ENCODE measurements at regions not wholly inside any gene's neighbourhood (a gene's known extent, or its start where the extent isn't known, plus 50 kb on each side); places are given as distances from the start of the nearest gene placed in this dataset.
"Not testable (repeated sequence)": the region's sequence is repeated elsewhere in the genome, so short reads cannot be mapped to it uniquely, and the experiment has no call there.

DNA sequence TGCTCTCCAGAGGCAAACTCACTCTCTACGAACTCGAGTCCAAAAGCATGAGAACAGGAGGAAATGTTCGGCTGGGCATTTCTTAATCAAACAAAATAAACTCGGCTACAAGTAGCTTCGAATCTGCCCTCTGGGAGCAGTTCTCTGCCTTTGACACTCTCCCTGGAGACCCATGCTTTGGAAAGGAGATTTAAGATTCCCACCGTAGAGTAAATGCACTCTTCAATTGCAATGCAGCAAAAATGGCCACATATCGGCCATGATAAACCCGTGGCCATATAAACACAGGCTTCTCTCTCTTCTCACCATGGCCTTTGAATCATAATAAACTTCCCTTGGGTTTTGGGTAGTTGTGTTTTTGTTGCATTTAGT is 215.4 kb downstream of the TOMM20 start:
- Mint-ChIP-seq H3K36me3 (no peaks in the 10 kb centered on the region), H3K4me1 (peaks cover 45% of the 10 kb centered on the region), H3K4me3 (no peak overlapping the region), H3K9me3 (no peaks in the 10 kb centered on the region), H3K27ac (no peak overlapping the region)
- DNase-seq (ENCODE audit: low spot score in 2 of 2): no peak
- ATAC-seq: no peak

DNA sequence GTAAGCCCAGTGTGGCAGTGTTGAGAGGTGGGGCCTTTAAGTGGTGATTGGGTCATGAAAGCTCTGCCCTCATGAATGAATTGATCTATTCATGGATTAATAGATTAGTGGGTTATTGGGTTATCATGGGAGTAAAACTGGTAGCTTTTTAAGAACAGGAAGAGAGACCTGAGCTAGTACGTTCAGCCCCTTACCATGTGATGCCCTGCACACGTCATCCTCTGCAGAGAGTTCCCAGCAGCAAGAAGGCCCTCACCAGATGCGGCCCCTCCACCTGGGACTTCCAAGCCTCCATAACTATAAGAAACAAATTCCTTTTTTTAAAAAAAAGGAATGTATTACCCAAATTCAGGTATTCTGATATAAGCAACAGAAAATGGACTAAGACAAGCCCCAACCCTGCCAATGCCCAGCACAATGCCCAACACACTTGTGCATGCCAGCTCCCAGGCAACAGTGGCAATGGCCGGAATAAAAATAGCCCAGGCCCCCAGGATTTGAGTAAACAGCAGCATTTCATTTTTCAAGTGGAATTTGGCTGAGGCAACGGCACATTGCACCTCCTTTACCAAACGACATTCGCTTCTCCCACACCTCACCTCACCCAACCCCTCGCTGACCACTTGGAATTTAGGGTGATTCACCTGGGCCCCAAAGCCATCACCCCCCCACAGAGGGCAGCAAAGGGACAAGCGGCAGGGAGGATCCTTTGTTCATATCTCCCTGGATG is 215.9 kb downstream of the TOMM20 start:
- Mint-ChIP-seq H3K27ac (peak overlapping the region; percentile 77), H3K9me3 (no peaks in the 10 kb centered on the region), H3K4me3 (peak overlapping the region; percentile 15), H3K36me3 (no peaks in the 10 kb centered on the region), H3K4me1 (peaks cover 45% of the 10 kb centered on the region)
- no peak for DNase-seq (ENCODE audit: low spot score in 2 of 2)
- no peak for ATAC-seq

DNA sequence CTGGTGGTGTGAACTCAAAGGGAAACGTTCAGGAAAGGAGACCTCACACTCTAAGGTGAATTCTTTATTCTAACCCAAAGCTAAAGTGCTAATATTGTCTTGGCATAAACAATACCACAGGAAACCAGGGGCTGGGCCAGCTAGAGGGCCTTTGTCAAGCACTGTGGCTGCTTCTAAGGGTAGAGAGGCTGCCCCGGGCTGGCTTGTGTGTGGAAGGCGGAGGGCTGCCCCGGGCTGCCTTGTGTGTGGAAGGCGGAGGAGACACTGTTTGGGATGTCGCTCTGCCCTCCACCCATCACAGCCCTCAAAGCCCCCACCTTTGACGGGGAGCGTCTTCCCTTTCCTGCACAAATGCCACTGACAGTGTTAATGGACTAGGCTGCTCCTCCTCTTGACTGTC is 216.8 kb downstream of the TOMM20 start:
- H3K9me3 Mint-ChIP-seq: no peaks in the 10 kb centered on the region
- peak overlapping the region; percentile 15 for H3K4me3 Mint-ChIP-seq
- H3K4me1 Mint-ChIP-seq: peaks cover 45% of the 10 kb centered on the region
- peak overlapping the region; percentile 77 for H3K27ac Mint-ChIP-seq
- DNase-seq (ENCODE audit: low spot score in 2 of 2) (no peak), ATAC-seq (peak; percentile 71)
- H3K36me3 Mint-ChIP-seq: no peaks in the 10 kb centered on the region

DNA sequence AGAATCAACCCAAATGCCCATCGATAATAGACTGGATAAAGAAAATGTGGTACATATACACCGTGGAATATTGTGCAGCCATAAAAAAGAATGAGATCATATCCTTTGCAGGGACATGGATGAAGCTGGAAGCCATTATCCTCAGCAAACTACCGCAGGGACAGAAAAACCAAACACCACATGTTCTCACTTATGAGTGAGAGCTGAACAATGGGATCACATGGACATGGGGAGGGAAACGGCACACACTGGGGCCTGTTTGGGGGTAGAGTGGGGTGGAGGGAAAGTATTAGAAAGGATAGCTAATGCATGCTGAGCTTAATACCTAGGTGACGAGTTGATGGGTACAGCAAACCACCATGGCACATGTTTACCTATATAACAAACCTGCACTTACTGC is 217.5 kb downstream of the TOMM20 start:
- not testable (repeated sequence) for ATAC-seq

DNA sequence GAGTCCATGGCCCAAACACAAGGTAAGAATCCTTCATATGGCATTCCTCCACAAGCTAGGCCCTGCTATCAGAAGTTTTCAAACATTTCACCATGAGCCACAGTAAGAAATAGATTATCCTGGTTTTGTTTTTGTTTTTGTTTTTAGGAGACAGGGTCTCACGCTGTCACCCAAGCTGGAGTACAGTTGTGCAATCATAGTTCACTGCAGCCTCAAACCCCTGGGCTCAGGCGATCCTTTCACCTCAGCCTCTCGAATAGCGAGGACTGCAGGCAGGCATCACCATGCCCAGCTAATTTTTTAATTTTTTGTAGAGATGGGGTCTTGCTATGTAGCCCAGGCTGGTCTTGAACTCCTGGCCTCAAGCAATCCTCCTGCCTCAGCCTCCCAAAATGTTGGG is 218.8 kb downstream of the TOMM20 start:
- Mint-ChIP-seq H3K9me3 (no peaks in the 10 kb centered on the region), H3K4me1 (peaks cover 45% of the 10 kb centered on the region), H3K4me3 (no peak overlapping the region), H3K36me3 (no peaks in the 10 kb centered on the region), H3K27ac (no peak overlapping the region)
- no peak for ATAC-seq
- DNase-seq (ENCODE audit: low spot score in 2 of 2): no peak

More for the DNA sequence above, 217.5 kb downstream of the TOMM20 start:
- H3K27ac Mint-ChIP-seq: peak overlapping the region; percentile 77
- not testable (repeated sequence) for H3K9me3 Mint-ChIP-seq; DNase-seq (ENCODE audit: low spot score in 2 of 2); H3K36me3 Mint-ChIP-seq; H3K4me3 Mint-ChIP-seq
- H3K4me1 Mint-ChIP-seq: peaks cover 45% of the 10 kb centered on the region

DNA sequence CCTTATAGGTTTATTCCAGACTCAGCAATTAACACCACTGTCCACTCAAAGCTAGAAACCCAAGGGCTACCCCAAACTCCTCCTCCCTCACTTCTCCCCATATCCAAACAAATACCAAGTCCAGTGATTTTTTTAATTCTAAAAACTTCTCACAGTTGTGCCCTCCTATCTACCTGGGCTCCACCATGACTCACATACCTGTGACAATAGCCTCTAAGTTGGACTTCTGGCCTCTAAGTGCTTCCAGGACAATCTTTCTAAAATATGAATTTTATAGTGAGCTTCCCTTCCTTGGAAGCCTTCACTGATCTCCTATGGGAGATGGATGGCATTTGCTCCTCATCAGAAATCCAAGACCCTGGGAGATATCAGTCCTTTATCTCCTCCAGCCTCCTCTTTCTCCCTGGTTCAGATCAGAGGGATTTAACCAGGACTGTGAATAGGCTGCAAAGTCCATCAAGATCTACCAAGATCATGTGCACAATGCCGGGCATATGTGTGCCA is 219.3 kb downstream of the TOMM20 start:
- Mint-ChIP-seq H3K9me3 (no peaks in the 10 kb centered on the region), H3K4me1 (peaks cover 42% of the 10 kb centered on the region), H3K4me3 (no peak overlapping the region), H3K27ac (no peak overlapping the region), H3K36me3 (no peaks in the 10 kb centered on the region)
- ATAC-seq: no peak
- DNase-seq (ENCODE audit: low spot score in 2 of 2): no peak

DNA sequence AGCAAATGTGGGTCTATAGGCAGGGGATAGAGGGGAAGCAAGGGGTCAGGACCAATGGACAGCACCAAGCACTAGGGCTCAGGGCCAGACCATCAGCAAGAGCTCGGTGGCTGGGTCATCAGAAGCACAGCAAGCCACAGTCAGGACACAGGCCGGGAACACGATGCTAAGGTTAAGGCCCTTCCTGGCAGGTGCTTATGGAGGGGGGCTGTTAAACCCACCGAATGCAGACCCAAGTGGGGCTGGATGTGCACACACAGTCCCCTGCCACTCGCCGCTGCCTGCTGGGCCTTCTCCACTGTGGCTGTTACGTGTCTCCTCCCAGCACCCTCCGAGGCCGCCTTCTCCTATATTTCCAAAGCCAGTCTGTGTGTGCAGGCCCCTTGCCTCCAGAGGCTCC is 220.1 kb downstream of the TOMM20 start:
- Mint-ChIP-seq H3K4me1 (peaks cover 34% of the 10 kb centered on the region), H3K36me3 (no peaks in the 10 kb centered on the region), H3K4me3 (no peak overlapping the region), H3K27ac (no peak overlapping the region), H3K9me3 (no peaks in the 10 kb centered on the region)
- DNase-seq (ENCODE audit: low spot score in 2 of 2) (no peak), ATAC-seq (no peak)

DNA sequence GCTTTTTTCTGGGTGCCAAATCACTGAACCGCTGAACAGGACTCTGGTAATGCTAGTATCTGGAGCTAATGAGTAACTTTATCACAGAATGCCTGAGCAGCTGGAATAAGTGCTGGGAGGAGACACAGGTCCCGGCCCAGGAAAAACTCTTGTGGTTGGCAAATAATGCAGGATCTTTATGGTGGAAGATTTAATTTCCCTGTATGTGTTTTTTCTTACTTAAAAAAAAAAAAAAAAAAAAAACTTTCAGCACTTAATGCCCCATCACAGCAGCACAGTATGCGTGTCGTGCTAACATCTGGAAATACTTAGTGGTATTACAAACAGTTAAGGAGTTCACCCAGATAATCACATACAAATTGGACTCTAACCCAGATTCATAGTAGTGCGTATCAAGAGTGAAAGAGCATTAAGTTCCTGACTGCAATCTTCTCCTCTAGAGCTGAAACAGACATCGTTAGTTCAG is 220.7 kb downstream of the TOMM20 start:
- no peak for DNase-seq (ENCODE audit: low spot score in 2 of 2)
- Mint-ChIP-seq H3K9me3 (no peaks in the 10 kb centered on the region), H3K4me3 (no peak overlapping the region), H3K27ac (no peak overlapping the region), H3K4me1 (peaks cover 28% of the 10 kb centered on the region), H3K36me3 (no peaks in the 10 kb centered on the region)
- no peak for ATAC-seq

DNA sequence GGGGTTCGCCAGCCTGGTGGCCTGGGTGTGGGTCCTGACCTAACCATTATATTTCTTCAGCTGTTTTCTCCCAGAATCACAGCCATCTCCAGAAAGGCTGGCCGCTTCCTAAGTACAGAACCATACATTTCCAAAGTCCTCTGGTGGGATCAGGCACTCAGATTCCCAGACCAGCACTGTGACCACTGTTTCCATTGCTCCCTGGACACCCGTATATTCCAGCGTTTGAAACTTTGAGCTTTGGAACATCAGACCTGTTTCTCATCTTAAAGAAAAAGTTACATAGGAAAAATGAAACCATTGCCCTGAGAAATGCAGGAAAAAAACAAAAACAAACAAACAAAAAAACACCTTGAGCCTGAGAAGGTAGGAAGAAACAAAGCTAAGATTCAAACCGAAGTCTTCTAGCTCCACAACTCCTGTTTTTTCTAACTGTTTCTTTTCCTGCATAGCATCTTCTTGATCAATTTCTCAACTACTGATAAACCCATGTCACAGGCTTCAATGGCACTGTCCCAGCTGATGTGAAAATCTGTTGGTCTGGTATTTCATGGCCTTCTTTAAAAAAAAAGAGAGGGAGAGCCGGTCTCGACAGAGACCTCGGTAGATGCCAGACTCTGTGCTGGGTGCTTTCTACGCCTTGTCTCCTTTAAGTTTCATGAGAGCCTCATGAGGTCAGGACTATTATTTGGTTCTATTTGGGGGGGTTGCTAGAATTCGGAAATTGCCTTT is 221.3 kb downstream of the TOMM20 start:
- Mint-ChIP-seq H3K27ac (no peak overlapping the region), H3K9me3 (no peaks in the 10 kb centered on the region), H3K4me1 (peaks cover 24% of the 10 kb centered on the region), H3K4me3 (no peak overlapping the region), H3K36me3 (no peaks in the 10 kb centered on the region)
- ATAC-seq (no peak), DNase-seq (ENCODE audit: low spot score in 2 of 2) (no peak)

DNA sequence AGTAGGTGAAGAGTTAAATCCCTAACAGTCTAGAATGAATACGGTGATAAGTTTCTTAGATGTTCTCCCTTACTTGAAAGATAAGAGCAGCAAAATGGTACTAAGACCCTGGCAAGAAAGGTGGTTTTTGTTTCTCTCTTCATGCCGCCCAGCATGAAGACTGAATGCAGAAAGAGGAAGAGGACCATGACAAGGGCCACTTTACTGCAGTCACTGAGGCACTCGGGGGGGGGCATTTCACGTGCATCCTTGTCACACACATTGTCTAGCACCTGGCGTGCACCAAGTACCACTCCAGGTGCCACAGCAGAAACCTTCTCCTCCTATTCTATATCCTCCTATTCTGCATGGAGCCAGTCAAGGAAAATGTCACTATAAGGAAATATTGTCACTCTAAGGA is 222.0 kb downstream of the TOMM20 start:
- H3K4me3 Mint-ChIP-seq: no peak overlapping the region
- no peak for DNase-seq (ENCODE audit: low spot score in 2 of 2)
- H3K36me3 Mint-ChIP-seq: no peaks in the 10 kb centered on the region
- peaks cover 16% of the 10 kb centered on the region for H3K4me1 Mint-ChIP-seq
- no peaks in the 10 kb centered on the region for H3K9me3 Mint-ChIP-seq
- H3K27ac Mint-ChIP-seq: no peak overlapping the region
- no peak for ATAC-seq

DNA sequence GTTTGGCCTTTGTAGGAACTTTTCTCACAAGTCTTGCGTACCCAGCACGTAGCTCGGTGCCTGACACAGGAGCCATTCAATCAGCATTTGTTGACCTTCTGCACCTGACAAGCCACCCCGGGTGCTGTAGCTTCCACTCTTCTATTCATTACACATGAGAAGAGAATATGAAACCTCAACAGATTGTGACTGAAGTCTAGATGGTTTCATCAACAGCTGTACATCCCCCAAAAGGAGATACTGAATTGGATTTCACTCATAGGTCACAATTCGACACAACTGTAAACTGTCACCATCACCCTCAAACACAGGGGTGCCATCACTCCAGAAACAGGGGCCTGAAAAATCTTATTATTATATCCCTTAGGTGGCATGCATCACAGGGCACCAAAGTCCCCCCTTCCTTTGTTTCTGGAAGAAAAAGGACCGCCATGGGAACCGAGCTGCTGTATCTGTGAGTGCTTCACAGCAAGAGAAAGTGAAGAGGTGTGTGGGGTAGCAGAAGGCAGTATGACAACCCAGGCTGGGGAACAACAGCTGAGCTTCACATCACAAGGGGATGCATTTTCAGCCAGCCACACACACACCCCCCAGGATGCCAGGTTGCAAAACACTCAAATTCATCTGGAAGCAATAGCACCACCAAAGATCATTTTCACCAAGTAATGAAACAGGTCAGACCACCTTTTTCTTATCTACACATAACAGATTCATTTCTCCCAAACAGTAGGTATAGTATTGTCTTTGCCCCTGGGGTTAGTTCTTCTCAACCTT is 225.7 kb downstream of the TOMM20 start:
- Mint-ChIP-seq H3K9me3 (no peaks in the 10 kb centered on the region), H3K4me1 (no peaks in the 10 kb centered on the region), H3K27ac (no peak overlapping the region), H3K4me3 (no peak overlapping the region), H3K36me3 (no peaks in the 10 kb centered on the region)
- no peak for DNase-seq (ENCODE audit: low spot score in 2 of 2)
- ATAC-seq: no peak

DNA sequence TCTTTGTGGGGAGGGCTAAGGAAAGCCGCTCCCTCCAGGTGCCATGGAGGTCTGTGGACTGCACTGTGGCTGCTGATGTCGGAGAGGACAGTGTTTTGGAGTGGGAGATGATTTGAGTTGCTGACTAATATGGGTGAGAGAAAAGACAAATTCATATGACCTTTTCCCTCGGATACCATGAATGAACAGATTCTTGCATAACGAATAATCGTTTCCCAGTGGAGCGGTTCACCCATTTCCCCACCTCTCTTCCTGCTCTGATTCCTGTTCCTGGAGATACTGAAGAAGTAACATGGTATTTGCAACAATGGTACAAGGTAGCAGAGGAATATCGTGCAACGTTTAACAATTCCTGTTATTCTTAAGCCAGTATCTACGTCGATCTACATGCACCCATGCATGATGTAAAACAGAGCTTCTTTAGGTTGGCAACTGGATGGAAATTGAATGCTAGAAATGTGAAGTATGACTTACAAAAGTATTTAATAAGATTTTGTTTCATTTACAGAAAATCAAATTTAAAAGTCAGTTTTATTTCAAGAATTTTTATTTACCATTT is 227.1 kb downstream of the TOMM20 start:
- ATAC-seq (no peak), DNase-seq (ENCODE audit: low spot score in 2 of 2) (no peak)
- H3K9me3 Mint-ChIP-seq: no peaks in the 10 kb centered on the region
- H3K4me3 Mint-ChIP-seq: no peak overlapping the region
- no peak overlapping the region for H3K27ac Mint-ChIP-seq
- no peaks in the 10 kb centered on the region for H3K36me3 Mint-ChIP-seq
- H3K4me1 Mint-ChIP-seq: no peaks in the 10 kb centered on the region

DNA sequence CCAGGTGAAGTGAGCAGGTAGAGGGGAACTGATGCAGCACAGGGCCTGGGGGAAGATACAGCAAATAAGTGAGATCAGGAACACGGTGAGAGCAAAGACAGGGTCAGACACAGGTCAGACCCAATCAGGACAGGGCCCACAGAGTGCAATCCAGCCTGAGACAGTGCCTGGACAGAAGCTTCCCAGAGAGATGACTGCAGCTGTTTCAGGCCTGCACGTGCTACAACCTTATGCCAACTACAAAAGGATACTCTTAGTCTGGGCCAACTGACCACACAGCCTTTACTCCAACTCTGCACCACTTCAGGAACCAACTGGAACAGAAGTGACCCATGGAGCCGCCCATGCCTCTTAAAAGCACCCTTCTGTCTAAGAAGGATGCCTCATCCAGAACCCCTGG is 228.0 kb downstream of the TOMM20 start:
- H3K4me3 Mint-ChIP-seq: no peak overlapping the region
- no peak overlapping the region for H3K27ac Mint-ChIP-seq
- ATAC-seq (no peak), DNase-seq (ENCODE audit: low spot score in 2 of 2) (no peak)
- no peaks in the 10 kb centered on the region for H3K4me1 Mint-ChIP-seq
- no peaks in the 10 kb centered on the region for H3K36me3 Mint-ChIP-seq
- H3K9me3 Mint-ChIP-seq: no peaks in the 10 kb centered on the region

DNA sequence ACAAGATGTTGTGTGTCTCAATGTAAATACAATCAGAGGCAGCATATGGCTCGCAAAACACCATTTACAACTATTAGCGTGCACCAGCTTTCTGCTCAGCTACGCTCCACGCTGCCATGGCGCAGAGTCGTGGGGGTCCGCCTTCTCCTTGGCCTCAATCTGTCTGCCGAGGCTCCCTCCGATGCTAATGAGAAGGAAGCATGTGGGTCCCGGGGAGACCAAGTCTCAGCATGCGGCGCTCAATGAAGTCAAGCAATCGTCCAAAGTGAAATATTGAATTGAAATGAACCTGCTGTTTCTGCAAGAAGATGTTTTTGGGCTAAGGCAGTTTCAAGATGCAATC is 228.9 kb downstream of the TOMM20 start:
- no peak for DNase-seq (ENCODE audit: low spot score in 2 of 2)
- Mint-ChIP-seq H3K4me1 (peaks cover 3% of the 10 kb centered on the region), H3K9me3 (no peaks in the 10 kb centered on the region), H3K36me3 (no peaks in the 10 kb centered on the region), H3K27ac (no peak overlapping the region), H3K4me3 (no peak overlapping the region)
- ATAC-seq: no peak

DNA sequence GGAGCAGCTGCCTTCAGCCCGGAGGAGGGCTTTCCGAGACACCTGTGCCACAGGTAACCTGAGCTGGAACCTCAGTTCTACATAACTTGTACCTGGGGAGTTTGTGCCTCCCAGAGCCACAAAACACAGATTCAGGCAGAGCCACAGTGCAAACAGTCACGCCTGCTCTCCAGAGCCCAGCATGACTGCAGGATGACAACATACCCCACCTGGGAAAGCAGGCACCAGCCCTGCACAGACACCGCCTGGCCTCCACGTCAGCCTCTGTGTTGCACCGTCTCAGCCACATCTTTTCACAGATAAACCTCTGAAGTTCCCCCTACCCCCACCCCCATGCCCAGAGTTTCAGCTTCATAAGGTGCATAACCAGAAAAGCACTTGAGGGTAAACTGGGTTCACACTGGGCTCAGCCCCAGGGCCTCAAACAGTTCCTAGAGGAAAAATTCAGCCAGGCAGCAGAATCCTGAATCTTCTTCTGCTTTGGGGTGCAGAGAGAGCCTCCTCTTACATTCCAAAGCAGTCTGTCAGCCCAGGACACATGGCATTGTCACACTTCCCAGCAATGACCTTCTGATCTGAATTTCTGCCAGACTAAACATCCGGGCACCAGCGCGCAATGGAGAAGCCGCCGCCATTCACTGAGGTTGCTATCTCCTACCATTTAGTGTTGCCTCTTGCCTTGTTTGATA is 229.5 kb downstream of the TOMM20 start:
- H3K27ac Mint-ChIP-seq: no peak overlapping the region
- ATAC-seq: no peak
- DNase-seq (ENCODE audit: low spot score in 2 of 2): no peak

More for the DNA sequence above, 229.5 kb downstream of the TOMM20 start:
- H3K9me3 Mint-ChIP-seq: no peaks in the 10 kb centered on the region
- no peak overlapping the region for H3K4me3 Mint-ChIP-seq
- H3K36me3 Mint-ChIP-seq: no peaks in the 10 kb centered on the region
- peaks cover 8% of the 10 kb centered on the region for H3K4me1 Mint-ChIP-seq

Data from stimulated activated effector memory CD8-positive, alpha-beta T cell treated with anti-CD3 and anti-CD28 coated beads, Interleukin-12 subunit alpha, Interleukin-12 subunit beta, amount 100 ng/mL, for 72 hours (primary cell).